CD4-positive, alpha-beta T cell treated with Interleukin-10 for 1 hour (primary cell): ENCODE measurements at regions not wholly inside any gene's neighbourhood (a gene's known extent, or its start where the extent isn't known, plus 50 kb on each side); places are given as distances from the start of the nearest gene placed in this dataset.

ENCODE experiments used
- DNase-seq: peaks from one replicate; pipeline ENCODE4 v3.0.0-alpha.2; 2020

- no peak for DNase-seq
These were observed 167.0 kb downstream of the MRM1 start for GRCh38 chr17:36768394-36768793.

GRCh38 chr17:36773039-36773438 is 164.2 kb upstream of the LHX1 start:
- no peak for DNase-seq

- no peak for DNase-seq
These were observed 160.2 kb upstream of the LHX1 start for GRCh38 chr17:36777118-36777517.

DNA sequence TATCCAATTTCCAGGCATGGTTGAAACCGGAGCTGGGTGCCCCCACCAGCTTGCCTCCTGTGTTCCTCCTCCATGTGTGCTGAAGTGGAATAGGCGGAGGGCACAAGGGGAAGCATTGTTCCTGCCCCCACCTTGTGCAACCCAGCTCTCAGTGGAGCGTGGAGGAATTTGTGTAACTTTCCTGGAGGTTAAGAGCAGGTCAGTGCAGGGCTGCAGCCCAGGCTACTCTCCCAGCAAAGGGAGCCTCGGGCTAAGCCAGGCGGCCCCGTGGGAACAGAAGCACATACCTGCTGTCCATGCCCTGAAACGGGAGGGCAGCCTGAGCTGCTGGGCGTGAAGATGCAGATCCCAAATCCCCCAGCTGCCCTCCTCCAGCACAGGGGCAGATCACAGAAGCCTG is 158.8 kb upstream of the LHX1 start:
- DNase-seq: no peak

DNA sequence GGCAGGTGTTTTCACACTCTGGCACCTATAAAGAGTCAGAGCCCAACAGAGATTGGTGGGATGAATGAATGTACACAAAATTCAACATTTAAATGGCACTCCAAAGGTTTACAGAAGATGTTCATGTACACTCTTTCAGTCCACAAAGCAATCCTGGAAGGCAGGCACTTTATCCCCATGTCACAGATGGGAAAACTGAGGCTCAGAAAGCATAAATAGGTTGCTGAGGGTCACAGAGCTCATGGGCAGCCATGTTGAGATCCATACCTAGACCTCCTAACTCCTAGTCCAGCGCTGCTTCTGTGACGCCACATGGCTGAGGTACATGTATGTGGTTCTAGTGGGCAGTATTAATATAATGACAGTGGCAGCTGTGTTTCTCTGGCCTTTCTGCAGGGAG is 157.7 kb upstream of the LHX1 start:
- no peak for DNase-seq

DNA sequence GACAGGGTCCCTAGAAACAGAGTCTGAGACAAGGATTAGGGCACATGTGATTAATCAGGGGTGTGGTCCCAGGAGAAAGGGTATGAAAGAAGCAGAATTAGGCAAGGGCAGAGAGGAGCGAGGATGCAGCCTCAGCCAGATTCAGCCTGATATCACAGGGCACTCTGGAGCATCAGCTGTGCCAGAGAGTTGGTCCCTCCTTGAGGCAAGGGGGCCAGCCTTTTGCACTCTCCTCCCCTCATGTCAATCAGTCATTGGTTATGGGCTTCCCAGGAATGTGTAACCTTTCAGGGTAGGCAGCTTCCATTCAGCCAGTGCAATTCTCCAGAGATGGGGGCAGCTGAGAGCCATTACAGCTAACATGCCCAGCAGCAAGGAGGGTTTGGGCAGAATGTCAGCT is 152.6 kb upstream of the LHX1 start:
- no peak for DNase-seq

- no peak for DNase-seq
These were observed 150.4 kb upstream of the LHX1 start for GRCh38 chr17:36786867-36787266.

- DNase-seq: no peak
These were observed 145.9 kb upstream of the LHX1 start for GRCh38 chr17:36791150-36791941.

DNA sequence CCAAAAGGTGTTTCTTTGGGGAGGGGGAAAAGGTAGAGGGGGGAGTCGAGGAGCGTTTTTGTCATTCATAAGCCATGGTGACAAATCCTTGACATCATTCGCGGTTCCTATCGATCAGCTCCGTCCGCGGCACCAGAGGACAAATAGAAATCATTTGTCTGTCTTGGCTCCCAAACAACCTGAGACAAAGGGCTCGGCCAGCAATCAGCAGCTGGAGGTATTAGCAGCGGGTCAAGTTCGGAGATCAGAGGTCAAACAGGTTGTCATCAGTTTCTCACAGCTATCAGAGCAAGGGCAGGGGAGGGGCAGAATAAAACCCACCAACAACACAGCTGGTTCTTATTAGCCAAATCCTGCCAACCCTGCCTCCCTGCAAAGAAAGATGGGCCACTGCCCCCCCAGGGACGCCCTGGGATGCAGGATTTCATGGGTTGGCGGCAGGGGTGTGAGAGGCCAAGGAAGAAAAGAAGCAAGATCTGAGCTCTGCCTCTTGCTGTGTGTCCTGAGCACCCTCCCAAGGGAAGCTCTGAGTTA is 145.3 kb upstream of the LHX1 start:
- no peak for DNase-seq

- no peak for DNase-seq
These were observed 144.4 kb upstream of the LHX1 start for GRCh38 chr17:36792849-36793248.

GRCh38 chr17:36793976-36794375 is 143.3 kb upstream of the LHX1 start:
- DNase-seq: no peak

GRCh38 chr17:36807496-36808179 is 129.6 kb upstream of the LHX1 start:
- no peak for DNase-seq

- DNase-seq: no peak
These were observed 129.1 kb upstream of the LHX1 start for GRCh38 chr17:36808180-36808661.

- DNase-seq: no peak
These were observed 124.5 kb upstream of the LHX1 start for GRCh38 chr17:36812762-36813161.

DNA sequence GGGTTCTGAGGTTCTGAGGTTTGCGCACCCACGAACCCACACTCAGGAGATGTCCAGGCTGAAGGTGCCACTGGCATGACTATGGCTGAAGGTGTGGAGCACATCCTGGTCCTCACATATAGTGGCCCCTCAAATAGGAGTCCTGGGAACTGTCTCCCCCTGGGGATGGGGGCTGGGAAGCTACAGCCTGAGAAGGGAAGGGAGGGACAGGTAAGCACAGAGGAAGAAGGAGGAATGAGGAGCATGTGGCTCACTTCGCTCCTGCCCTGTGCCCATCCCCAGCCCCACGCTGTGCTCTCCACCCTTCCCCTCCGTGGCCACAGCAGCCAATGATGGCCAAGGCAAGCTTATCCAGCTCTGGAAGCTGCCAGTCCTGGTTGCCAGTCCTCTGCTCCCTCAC is 123.9 kb upstream of the LHX1 start:
- DNase-seq: no peak

- DNase-seq: no peak
These were observed 123.2 kb upstream of the LHX1 start for GRCh38 chr17:36813957-36814563.

GRCh38 chr17:36814958-36815357 is 122.3 kb upstream of the LHX1 start:
- no peak for DNase-seq

DNA sequence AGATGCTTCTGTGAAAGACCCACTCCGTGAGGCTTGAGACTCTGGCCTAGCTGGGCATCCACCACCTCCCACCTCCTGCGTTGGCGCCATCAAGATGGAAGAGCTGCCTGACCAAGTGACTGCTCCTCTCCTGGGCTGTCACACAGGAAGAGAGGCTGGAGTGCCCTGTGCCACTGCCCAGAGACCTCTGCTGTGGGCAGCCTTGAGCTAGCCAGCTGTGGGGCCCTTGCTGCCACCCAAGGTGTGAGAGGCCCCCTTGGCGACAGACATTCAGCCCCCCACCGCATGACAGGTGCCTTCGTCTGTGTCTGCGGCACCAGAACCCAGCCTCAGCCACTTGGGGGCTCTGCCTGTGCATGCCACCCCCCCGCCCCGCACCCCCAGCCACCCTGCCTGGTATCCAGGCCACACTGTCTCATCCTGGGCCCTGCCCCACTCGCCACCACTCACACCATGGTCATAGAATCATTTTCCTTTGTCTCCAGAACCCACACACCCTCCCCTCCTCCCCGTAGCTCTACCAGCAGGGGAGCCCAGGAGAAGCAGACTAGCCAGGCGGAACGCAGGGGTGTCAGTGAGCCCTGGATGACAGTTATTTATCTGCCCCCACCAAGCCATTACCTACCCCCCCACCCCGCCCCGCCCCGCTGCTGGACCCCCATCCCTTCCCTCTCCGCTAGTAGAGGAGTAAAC is 120.9 kb upstream of the LHX1 start:
- DNase-seq: no peak

- no peak for DNase-seq
These were observed 120.4 kb upstream of the LHX1 start for GRCh38 chr17:36816907-36817288.

- DNase-seq: no peak
These were observed 119.7 kb upstream of the LHX1 start for GRCh38 chr17:36817483-36818048.

DNA sequence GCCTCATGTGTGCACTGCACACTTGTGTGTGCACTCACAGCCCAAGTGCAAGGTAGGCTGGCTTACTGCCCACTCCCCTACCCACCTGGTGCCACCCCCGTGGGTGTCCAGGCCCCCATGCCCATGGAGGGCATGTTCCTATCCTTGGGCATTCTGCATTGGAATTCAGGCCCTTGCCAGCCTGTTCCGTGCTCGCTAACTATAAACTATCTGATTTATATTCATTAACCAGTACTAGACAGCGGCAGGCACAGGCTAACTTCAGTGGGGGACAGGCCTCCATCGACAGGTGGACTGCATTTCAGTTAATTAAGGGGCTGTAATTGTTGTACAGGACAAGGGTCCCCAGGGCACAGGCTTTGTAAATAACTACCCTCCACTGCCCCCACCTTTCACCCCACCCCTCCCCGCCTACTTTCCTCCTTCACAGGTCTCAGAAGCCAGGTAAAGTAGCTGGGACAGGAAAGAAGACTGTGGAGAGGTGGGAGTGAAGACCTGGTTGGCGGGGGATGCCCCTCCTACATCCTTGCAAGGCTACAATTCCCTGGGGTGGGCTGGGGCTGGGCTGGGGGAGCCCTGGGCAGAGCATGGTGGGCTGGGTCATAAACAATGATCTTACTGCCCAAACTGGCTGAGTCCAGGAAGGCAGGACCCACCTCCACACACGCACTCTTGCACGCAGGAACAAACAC is 119.0 kb upstream of the LHX1 start:
- no peak for DNase-seq
